MCF 10A (cell line): ENCODE measurements at regions not wholly inside any gene's neighbourhood (a gene's known extent, or its start where the extent isn't known, plus 50 kb on each side); places are given as distances from the start of the nearest gene placed in this dataset.

ENCODE experiments used
- BruUV-seq: library from RNA; stranded (reverse); fragments of 400-500 nt; replicated peaks from 2 replicates; lab custom pipeline; 2021; lab: Mats Ljungman, UMichigan
- CTCF ChIA-PET: fragments of 300-600 bp; sonication (Branson Sonifier 250); formaldehyde crosslinking; extraction: SDS; loops from one replicate; lab custom pipeline; 2021; ENCODE audit warnings: antibody characterized with exemption, inconsistent platforms; lab: Yijun Ruan, JAX
- POLR2A ChIA-PET: fragments of 300-600, 350-650 bp; sonication (Branson Sonifier 250); formaldehyde crosslinking; extraction: SDS; loops from one replicate; lab custom pipeline; 2020; ENCODE audit warnings: antibody characterized with exemption, inconsistent platforms; lab: Yijun Ruan, JAX
- DNase-seq: peaks from one replicate; pipeline ENCODE4 v3.0.0-alpha.2; 2018; ENCODE audit not compliant: unreplicated experiment
- H3K27ac Mint-ChIP-seq: one replicate; pipeline ENCODE4 v1.8.0; 2022; ENCODE audit warnings: mild to moderate bottlenecking, low read depth, mixed read lengths; ENCODE audit not compliant: unreplicated experiment
- H3K27me3 Mint-ChIP-seq: one replicate; pipeline ENCODE4 v1.8.0; 2022; ENCODE audit warnings: mixed read lengths; ENCODE audit not compliant: insufficient read depth, unreplicated experiment
- H3K36me3 Mint-ChIP-seq: one replicate; pipeline ENCODE4 v1.8.0; 2022; ENCODE audit warnings: mild to moderate bottlenecking, moderate library complexity, mixed read lengths; ENCODE audit not compliant: insufficient read depth, unreplicated experiment
- H3K4me1 Mint-ChIP-seq: one replicate; pipeline ENCODE4 v1.8.0; 2022; ENCODE audit warnings: mixed read lengths; ENCODE audit not compliant: insufficient read depth, unreplicated experiment
- H3K4me3 Mint-ChIP-seq: one replicate; pipeline ENCODE4 v1.8.0; 2022; ENCODE audit warnings: mild to moderate bottlenecking, moderate library complexity, mixed read lengths; ENCODE audit not compliant: unreplicated experiment
- H3K9me3 Mint-ChIP-seq: one replicate; pipeline ENCODE4 v1.8.0; 2022; ENCODE audit warnings: mixed read lengths; ENCODE audit not compliant: unreplicated experiment
- intact Hi-C: fragments of 100-400 bp; cut with micrococcal nuclease; formaldehyde crosslinking; loops from 2 replicates; pipeline ENCODE4 v1.14.1; 2022
- TF ChIP-seq, protein P1 (sequence below): fragments of 200-600 bp; IDR thresholded peaks from one replicate; pipeline ENCODE4 v1.8.0; 2022; ENCODE audit warnings: antibody characterized with exemption, mild to moderate bottlenecking; ENCODE audit not compliant: unreplicated experiment

DNA sequence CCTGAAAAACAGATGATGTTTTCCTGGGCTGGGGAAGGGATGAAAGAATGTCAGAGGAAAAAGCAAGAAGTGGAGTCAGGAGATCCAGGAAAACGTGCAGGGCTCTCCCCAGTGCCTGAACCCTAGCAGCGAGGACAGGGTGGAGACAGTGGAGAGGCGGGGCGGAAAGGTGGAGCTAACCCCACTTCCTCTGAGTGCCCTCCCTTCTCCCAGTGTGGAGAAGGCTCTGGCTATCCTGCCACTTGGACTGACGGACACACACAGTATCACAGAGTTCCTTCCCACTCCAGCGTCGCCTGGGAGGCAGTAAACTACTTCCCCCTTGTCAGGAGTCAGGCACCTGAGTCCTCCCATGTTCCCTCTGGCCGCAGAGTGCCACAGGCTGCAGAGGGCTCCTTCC is 125.3 kb upstream of the CHRNA7 start:
- DNase-seq = no peak
- no peak overlapping the region for H3K27ac Mint-ChIP-seq
- ChIA-PET CTCF (interaction anchor here (0.6 to 1.1 kb wide), 3 partner anchors 146 to 409 kb away, joined by 3 read pairs; no protein-coding TSS in a partner anchor), POLR2A (interaction anchor here (1.3 kb wide), 1 partner anchor 12 kb away, joined by 4 read pairs; no protein-coding TSS in a partner anchor)
- intact Hi-C loops = no loop called here
- TF ChIP-seq, protein P1, sequence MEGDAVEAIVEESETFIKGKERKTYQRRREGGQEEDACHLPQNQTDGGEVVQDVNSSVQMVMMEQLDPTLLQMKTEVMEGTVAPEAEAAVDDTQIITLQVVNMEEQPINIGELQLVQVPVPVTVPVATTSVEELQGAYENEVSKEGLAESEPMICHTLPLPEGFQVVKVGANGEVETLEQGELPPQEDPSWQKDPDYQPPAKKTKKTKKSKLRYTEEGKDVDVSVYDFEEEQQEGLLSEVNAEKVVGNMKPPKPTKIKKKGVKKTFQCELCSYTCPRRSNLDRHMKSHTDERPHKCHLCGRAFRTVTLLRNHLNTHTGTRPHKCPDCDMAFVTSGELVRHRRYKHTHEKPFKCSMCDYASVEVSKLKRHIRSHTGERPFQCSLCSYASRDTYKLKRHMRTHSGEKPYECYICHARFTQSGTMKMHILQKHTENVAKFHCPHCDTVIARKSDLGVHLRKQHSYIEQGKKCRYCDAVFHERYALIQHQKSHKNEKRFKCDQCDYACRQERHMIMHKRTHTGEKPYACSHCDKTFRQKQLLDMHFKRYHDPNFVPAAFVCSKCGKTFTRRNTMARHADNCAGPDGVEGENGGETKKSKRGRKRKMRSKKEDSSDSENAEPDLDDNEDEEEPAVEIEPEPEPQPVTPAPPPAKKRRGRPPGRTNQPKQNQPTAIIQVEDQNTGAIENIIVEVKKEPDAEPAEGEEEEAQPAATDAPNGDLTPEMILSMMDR = no peak
- H3K4me1 Mint-ChIP-seq = no peaks in the 10 kb centered on the region
- BruUV-seq = no TSS peak
- no peaks in the 10 kb centered on the region for H3K36me3 Mint-ChIP-seq
- peaks cover 6% of the 10 kb centered on the region for H3K9me3 Mint-ChIP-seq
- H3K4me3 Mint-ChIP-seq = no peak overlapping the region
- H3K27me3 Mint-ChIP-seq = no peaks in the 10 kb centered on the region

DNA sequence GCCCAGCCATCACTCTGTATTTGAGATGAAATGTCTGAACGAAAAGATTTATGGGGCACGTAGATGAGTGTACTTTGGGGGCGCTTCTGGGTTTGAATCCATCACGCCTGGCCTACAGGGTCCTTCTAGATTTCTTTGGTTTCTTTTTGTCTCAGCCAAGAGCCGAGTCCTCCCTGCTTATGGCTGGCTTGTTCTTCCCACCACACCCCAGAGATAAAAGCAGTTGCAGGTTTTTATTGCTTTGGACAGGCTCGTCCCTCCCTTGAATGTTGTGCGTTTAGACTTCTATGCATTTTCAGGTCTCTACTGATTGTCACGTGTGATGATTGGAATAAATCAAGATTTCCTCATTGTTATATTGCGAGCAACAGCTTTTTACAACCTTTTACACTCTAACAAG is 104.8 kb upstream of the CHRNA7 start:
- intact Hi-C loops = no loop called here
- H3K27me3 Mint-ChIP-seq = peaks cover 59% of the 10 kb centered on the region
- ChIA-PET CTCF (interaction anchor here (1.8 kb wide), 1 partner anchor 9 kb away, joined by 4 read pairs; no protein-coding TSS in a partner anchor), POLR2A (no interaction called here)
- TF ChIP-seq, protein P1 = no peak
- peaks cover 7% of the 10 kb centered on the region for H3K9me3 Mint-ChIP-seq
- H3K36me3 Mint-ChIP-seq = no peaks in the 10 kb centered on the region
- no peak for DNase-seq
- BruUV-seq = no TSS peak
- H3K4me3 Mint-ChIP-seq = no peak overlapping the region
- H3K27ac Mint-ChIP-seq = no peak overlapping the region
- H3K4me1 Mint-ChIP-seq = no peaks in the 10 kb centered on the region

DNA sequence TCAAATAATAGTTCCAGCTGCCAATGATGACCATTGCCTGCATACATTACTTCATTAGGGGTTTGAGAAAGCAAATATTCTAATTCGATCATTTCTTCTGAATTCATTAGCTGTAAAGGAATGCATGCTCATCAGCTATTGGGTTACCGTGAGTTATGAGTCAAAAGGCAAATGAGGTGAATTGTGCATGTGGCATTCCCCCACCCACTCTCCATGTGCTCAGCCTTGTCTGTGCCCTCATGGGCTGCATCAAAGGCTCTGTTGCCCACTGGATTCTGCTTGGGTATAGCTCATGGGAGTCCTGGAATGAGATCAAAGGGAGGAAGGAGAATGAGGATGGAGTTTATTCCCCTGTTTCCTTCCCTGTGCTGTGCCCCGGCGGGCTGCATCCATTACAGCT is 99.3 kb upstream of the CHRNA7 start:
- Mint-ChIP-seq H3K27me3 (peaks cover 35% of the 10 kb centered on the region), H3K36me3 (no peaks in the 10 kb centered on the region), H3K9me3 (no peaks in the 10 kb centered on the region), H3K27ac (no peak overlapping the region), H3K4me3 (no peak overlapping the region), H3K4me1 (no peaks in the 10 kb centered on the region)
- ChIA-PET CTCF (interaction anchor here (1.0 to 1.8 kb wide), 3 partner anchors 24 to 47 kb away, joined by 3 to 6 read pairs (median 3); no protein-coding TSS in a partner anchor), POLR2A (interaction anchor here (0.6 kb wide), 1 partner anchor 1520 kb away, joined by 3 read pairs; no protein-coding TSS in a partner anchor)
- no peak for DNase-seq
- TF ChIP-seq, protein P1 = no peak
- intact Hi-C loops = no loop called here
- BruUV-seq = no TSS peak

DNA sequence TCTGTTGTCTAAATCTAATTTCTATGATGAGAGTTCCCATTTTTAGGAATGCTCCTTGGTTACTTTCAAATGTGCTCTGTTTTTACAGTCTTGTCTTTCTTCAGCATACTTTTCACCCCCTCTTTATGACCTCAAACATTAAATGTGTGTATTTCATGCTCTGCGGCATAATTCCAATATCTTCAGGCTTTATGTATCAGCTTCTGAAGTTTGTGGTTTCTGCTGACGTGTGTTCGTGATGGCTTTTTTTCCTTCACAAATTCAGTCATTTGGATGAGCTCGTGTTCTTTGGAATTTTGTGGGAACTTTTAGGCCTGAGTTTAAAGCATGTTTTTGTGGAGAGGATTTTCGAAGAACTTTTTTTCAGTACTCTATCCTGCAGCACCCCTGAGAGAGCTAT is 97.7 kb upstream of the CHRNA7 start:
- POLR2A ChIA-PET = no interaction called here
- no TSS peak for BruUV-seq
- no peak for DNase-seq
- no peak overlapping the region for H3K4me3 Mint-ChIP-seq
- no peaks in the 10 kb centered on the region for H3K9me3 Mint-ChIP-seq
- no peak overlapping the region for H3K27ac Mint-ChIP-seq
- peaks cover 29% of the 10 kb centered on the region for H3K27me3 Mint-ChIP-seq
- TF ChIP-seq, protein P1 = no peak
- intact Hi-C loops = no loop called here
- no peaks in the 10 kb centered on the region for H3K4me1 Mint-ChIP-seq
- CTCF ChIA-PET = no interaction called here
- H3K36me3 Mint-ChIP-seq = no peaks in the 10 kb centered on the region
